ENCODE measurements at regions not wholly inside any gene's neighbourhood (a gene's known extent, or its start where the extent isn't known, plus 50 kb on each side); places are given as distances from the start of the nearest gene placed in this dataset.

DNA sequence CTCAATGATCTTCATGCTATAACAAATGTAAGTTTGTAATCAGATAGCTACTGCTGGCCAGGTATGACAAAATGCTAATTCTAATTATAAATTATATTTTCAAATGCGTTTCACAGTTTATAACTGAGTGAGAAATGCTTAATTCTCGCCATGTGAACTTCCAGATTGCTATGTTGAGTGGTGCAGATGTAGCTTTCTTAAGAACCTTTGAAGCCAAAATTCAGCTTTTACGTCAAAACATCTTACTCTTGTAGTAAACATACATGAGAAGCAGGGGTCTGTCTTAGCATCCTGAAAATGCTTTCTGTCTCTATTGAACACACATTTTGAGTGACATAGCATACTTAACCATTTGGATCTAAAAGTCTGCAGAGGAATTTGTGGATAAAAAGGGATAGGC, 176.5 kb upstream of the PRICKLE1 start:
- Histone ChIP-seq H3K4me2 (ENCODE audit: control insufficient read depth, extremely low read depth, insufficient read depth, low read depth, low read length) (no peak overlapping the region), H3K27ac (ENCODE audit: control insufficient read depth, insufficient read depth, low read length) (no peak overlapping the region), H3K4me3 (ENCODE audit: control insufficient read depth in 2 of 3, extremely low read depth in 1 of 3, insufficient read depth in 2 of 3, low read depth in 1 of 3, low read length in 3 of 3) (no peak overlapping the region), H3K36me3 (ENCODE audit: control insufficient read depth in 2 of 2, extremely low read depth in 1 of 2, insufficient read depth in 2 of 2, low read length in 2 of 2) (no peaks in the 10 kb centered on the region), H4K20me1 (ENCODE audit: control insufficient read depth, extremely low read depth, insufficient read depth, low read length) (no peaks in the 10 kb centered on the region), H3K79me2 (ENCODE audit: control insufficient read depth, insufficient read depth, low read length) (no peaks in the 10 kb centered on the region), H3K27me3 (ENCODE audit: control insufficient read depth, extremely low read depth, insufficient read depth, low read length) (no peaks in the 10 kb centered on the region), H3K9me1 (ENCODE audit: control insufficient read depth, extremely low read depth, insufficient read depth, low read length) (no peaks in the 10 kb centered on the region), H3K9me3 (ENCODE audit: control insufficient read depth, low read depth, low read length) (no peaks in the 10 kb centered on the region), H2AFZ (ENCODE audit: control insufficient read depth, low read length) (no peak overlapping the region), H3K9ac (ENCODE audit: control insufficient read depth, extremely low read depth, insufficient read depth, low read length) (no peak overlapping the region), H3K4me1 (ENCODE audit: control insufficient read depth, extremely low read depth, insufficient read depth, low read length) (no peaks in the 10 kb centered on the region)
- dilution Hi-C loops (cut with MboI; ENCODE audit: extremely low pct_ligation_motif_present, low sequenced_read_pairs): no loop called here
- FAIRE-seq (no peak), DNase-seq (ENCODE audit: low read depth, low spot score) (no peak)
- TF ChIP-seq EZH2 (IDR thresholded peaks at IDR 0.05; ENCODE audit: low read length): no peak
- TF ChIP-seq, protein P1, sequence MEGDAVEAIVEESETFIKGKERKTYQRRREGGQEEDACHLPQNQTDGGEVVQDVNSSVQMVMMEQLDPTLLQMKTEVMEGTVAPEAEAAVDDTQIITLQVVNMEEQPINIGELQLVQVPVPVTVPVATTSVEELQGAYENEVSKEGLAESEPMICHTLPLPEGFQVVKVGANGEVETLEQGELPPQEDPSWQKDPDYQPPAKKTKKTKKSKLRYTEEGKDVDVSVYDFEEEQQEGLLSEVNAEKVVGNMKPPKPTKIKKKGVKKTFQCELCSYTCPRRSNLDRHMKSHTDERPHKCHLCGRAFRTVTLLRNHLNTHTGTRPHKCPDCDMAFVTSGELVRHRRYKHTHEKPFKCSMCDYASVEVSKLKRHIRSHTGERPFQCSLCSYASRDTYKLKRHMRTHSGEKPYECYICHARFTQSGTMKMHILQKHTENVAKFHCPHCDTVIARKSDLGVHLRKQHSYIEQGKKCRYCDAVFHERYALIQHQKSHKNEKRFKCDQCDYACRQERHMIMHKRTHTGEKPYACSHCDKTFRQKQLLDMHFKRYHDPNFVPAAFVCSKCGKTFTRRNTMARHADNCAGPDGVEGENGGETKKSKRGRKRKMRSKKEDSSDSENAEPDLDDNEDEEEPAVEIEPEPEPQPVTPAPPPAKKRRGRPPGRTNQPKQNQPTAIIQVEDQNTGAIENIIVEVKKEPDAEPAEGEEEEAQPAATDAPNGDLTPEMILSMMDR (optimal IDR thresholded peaks at IDR 0.05 in 1 of 3, IDR thresholded peaks at IDR 0.05 in 1 of 3, conservative IDR thresholded peaks at IDR 0.05 in 1 of 3; ENCODE audit: extremely low read depth in 1 of 3, insufficient read depth in 2 of 3, low read length in 3 of 3): no peak

DNA sequence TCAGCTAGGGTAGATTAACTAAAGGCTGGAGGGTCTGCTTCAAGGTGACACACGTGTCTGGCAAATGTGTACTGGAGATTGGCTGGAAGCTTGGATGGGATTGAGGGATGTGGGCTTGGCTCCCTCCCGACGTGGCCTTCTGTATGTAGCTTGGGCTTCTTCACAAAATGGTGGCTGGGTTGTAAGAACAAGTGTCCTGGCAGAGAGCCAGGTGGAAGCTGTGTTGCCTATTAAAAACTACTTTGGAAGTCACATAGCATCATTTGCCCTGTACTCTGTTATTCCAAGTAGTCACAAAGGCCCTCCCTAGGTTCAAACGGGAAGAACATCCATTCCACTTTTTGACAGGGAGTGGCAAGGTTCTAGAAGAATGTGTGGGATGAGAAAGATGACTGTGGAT, 174.1 kb upstream of the PRICKLE1 start:
- Histone ChIP-seq H4K20me1 (ENCODE audit: control insufficient read depth, extremely low read depth, insufficient read depth, low read length) (no peaks in the 10 kb centered on the region), H2AFZ (ENCODE audit: control insufficient read depth, low read length) (no peak overlapping the region), H3K79me2 (ENCODE audit: control insufficient read depth, insufficient read depth, low read length) (no peaks in the 10 kb centered on the region), H3K4me2 (ENCODE audit: control insufficient read depth, extremely low read depth, insufficient read depth, low read depth, low read length) (no peak overlapping the region), H3K4me3 (ENCODE audit: control insufficient read depth in 2 of 3, extremely low read depth in 1 of 3, insufficient read depth in 2 of 3, low read depth in 1 of 3, low read length in 3 of 3) (no peak overlapping the region), H3K27me3 (ENCODE audit: control insufficient read depth, extremely low read depth, insufficient read depth, low read length) (no peaks in the 10 kb centered on the region), H3K27ac (ENCODE audit: control insufficient read depth, insufficient read depth, low read length) (no peak overlapping the region), H3K9me1 (ENCODE audit: control insufficient read depth, extremely low read depth, insufficient read depth, low read length) (no peaks in the 10 kb centered on the region), H3K4me1 (ENCODE audit: control insufficient read depth, extremely low read depth, insufficient read depth, low read length) (peaks cover 12% of the 10 kb centered on the region), H3K9me3 (ENCODE audit: control insufficient read depth, low read depth, low read length) (no peaks in the 10 kb centered on the region), H3K9ac (ENCODE audit: control insufficient read depth, extremely low read depth, insufficient read depth, low read length) (no peak overlapping the region), H3K36me3 (ENCODE audit: control insufficient read depth in 2 of 2, extremely low read depth in 1 of 2, insufficient read depth in 2 of 2, low read length in 2 of 2) (no peaks in the 10 kb centered on the region)
- DNase-seq (ENCODE audit: low read depth, low spot score): no peak
- dilution Hi-C loops (cut with MboI; ENCODE audit: extremely low pct_ligation_motif_present, low sequenced_read_pairs): no loop called here
- no peak for FAIRE-seq
- TF ChIP-seq EZH2 (IDR thresholded peaks at IDR 0.05; ENCODE audit: low read length): no peak
- TF ChIP-seq, protein P1 (optimal IDR thresholded peaks at IDR 0.05 in 1 of 3, IDR thresholded peaks at IDR 0.05 in 1 of 3, conservative IDR thresholded peaks at IDR 0.05 in 1 of 3; ENCODE audit: extremely low read depth in 1 of 3, insufficient read depth in 2 of 3, low read length in 3 of 3): no peak

Measured in keratinocyte (primary cell).